Stimulated activated CD4-positive, alpha-beta T cell treated with anti-CD3 and anti-CD28 coated beads, Interleukin-4, amount 100 ng/mL, for 24 hours (primary cell): ENCODE measurements at regions not wholly inside any gene's neighbourhood (a gene's known extent, or its start where the extent isn't known, plus 50 kb on each side); places are given as distances from the start of the nearest gene placed in this dataset.
A peak's percentile ranks its signal among the peaks of the same experiment; 100 is the strongest.

Experiments
- DNase-seq: peaks from one replicate; pipeline ENCODE4 v3.0.0-alpha.2; 2020

DNA sequence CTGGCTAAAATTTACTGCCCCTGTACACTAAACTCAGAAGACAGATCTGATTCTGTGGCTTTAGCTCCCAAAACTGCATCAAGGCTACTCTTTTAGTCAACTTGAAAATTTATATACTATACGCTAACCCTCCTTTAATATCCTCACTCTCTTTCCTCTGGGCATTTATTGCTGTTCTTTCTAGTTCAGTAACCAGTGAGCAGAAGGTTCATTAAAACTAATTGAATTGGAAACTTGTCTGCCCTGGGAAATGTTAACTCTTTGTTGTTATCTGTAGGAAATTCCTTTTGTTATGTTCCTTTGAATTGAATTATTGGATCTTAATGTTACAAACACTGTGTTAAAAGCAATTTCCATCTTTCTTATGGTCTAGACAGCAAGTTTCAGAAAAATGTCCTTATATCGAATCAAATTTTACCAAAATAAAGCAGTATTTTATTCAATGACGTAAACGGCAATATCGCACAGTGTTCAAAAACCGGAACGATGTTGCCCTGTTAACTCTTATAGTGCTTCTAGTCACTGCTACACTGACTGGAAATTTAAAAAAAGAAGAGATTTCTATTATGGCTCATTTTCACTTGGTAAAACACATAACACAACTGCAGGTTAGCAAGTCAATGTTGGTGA is 168.3 kb downstream of the NR4A2 start:
- DNase-seq: no peak

- no peak for DNase-seq
Measured at GRCh38 chr2:156158808-156159207, 173.7 kb downstream of the NR4A2 start.

DNA sequence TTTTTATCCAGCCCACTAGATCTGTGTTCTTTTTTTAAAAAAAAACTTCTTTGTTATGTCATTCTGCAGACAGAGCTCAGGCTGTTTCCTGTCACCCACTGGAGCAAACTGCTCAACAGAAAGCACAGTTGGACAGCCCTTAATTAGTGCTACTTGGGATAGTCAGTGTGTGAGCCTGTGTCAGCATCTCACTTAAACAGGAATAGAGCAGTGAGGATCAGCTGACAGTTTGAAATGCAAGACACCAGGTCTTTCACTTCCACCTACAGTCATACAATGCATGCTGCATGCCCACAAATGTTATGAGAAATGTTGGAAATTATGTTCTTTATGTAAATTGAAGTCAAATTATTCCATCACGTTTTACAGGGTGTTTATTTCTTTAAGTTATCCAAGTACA is 174.9 kb downstream of the NR4A2 start:
- no peak for DNase-seq

GRCh38 chr2:156156580-156156979 is 175.9 kb downstream of the NR4A2 start:
- no peak for DNase-seq

- no peak for DNase-seq
Measured at GRCh38 chr2:156155319-156155718, 177.2 kb downstream of the NR4A2 start.

DNA sequence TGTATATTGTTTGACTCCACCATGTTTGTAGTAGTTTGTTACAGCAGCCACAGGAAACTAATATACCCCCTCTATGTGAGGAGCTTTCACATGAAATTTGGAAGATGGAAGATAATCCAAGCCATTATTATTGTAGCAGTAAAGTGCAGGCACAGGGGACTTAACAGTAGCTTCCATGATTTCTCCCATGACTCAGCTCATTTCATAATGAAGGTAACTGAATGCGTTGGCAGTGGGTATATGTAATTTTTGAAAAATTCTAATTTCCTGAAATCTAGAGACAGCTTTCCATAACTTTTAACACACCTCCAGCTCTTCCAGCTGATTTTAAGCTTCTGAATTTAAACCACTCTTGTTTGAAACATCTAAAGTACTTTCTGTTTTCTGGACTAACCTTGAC is 181.2 kb downstream of the NR4A2 start:
- no peak for DNase-seq

DNA sequence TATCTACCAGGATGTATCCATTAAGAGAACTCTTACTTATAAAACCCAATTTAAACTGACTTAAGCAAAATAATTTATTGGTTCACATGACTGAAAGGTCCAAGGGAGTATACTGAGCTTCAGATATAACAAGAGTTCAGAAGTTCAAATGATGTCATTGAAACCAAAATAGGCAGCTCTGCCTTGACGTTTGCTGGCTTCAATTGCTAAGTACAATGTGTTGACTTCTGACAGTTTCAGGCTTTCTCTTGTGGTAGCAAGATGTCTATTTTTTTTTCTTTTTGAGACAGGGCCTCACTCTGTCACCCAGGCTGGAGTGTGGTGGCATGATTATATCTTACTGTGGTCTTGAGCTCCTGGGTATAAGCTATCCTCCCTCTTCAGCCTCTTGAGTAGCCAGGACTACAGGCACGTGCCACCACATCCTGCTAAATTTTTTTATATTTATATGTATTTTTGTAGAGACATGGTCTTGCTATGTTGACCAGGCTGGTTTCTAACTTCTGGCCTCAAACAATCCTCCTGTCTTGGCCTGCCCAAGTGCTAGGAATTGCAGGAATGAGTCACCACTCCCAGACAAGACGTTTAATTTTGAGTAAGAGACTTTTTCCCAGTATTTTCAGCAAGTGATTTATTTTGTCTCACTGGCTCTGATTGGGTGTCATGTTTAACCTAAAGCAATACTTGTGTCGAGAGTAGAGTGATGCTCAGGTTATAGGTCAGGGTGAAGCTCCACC is 184.8 kb downstream of the NR4A2 start:
- no peak for DNase-seq

DNA sequence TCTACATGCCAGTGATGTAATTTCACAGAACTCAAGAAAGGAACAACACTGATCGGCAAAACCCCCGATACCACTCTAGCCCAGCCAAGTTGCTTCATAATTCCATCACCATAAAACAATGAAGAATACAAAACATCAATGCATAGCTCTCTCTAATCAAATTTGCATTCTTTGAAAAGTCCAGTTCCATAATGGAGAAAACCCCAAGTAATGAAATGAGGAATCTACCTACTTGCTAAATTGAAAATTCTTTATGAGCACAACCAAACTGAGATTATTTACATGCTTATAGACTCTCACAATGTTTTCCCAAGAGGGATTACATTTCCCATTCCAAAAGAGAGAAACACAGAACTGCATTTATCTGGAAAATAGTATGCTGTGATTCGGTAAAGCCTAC is 186.5 kb downstream of the NR4A2 start:
- DNase-seq: no peak

DNA sequence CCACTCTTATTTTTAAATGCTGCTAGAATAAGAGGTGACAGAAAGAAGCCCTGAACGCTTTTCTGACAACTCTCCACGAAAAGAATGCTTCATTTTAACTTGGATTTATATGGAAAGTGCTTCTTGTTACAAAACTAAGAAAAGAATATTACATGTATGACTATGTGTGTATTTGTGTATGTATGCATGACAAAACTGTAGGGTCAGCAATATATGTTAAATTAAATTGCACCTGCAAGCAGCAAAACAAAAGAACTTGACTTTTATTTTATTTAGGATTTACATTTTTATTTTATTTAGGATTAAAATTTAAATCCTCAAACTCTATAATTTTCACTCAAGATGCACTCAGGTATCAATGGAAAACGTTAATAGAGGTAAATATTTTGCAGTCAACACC is 187.1 kb downstream of the NR4A2 start:
- DNase-seq: no peak

- no peak for DNase-seq
Measured at GRCh38 chr2:156136566-156136965, 196.0 kb downstream of the NR4A2 start.

DNA sequence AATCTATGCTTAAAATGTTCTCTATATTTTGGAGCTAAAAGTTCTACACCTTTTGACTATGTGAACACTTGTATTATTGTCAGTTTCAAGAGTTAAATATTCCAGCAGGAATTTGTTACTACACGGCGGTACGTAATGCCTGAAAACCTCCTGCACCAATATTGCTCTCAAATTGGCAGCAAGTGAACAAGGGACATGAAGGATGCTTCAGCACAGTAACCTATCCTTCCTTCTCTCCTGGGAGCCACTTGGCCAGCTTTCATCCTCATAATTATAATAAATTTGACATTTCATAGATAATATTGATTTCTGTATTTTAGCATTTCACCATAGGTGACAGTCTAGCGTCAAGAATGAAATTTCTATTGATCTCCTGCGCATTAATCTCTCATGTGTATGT is 197.6 kb downstream of the NR4A2 start:
- no peak for DNase-seq

DNA sequence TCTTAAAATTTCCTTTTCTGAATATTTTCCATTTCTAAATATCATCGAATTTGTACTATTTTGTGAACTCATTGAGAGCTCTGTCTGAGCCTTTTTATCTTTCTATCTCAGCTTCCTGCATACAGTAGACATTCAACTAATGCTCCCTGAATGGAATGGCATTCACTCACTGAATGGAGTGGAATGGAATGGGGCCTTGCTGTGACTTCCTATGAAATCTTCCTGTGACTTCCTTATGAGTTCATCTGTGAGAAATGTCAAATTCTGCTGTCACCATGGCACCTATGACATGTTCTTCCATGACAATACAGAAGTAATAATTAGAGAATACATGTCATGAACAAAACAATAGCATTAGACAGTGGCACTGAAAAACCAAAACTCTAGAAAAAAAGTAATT is 199.6 kb downstream of the NR4A2 start:
- DNase-seq: no peak

- no peak for DNase-seq
Measured at GRCh38 chr2:156132130-156132529, 200.4 kb downstream of the NR4A2 start.

DNA sequence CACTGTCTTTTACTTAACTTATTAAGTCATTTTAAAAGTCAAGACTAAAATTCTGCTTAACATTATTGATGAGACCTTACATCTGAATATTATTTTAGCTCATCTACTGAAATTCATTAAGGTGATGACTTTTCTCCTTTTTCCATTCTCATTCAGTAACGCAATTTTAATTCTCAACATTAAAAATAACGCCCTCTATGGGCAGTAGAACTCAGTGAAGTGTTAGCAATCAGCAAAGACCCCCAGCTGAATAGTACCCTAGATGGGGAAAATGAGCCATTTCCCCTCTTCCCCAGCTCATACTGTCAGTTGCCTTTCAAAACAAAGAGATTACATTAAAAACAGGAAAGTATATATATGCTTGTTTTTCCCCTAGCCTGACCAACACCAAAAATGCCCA is 203.3 kb downstream of the NR4A2 start:
- no peak for DNase-seq

DNA sequence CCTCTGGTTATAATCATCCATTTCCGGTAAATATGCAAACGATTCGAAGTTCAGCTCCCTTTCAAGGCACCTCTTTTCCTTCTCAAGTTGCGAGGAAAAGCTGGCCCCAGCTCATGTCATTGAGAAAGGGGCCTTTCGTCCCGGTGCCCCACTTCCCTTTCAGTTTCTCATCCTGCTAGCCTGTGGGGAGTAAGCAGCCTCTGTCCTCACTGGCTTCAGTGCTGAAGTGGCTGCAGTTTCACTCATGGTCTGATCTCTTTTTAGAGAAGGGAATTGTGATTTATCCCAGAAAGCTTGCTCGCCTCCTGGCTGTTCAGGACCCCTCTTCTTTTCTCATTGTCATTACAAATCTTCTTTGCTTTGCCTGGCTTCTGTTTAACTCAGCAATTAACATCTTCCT is 207.5 kb downstream of the NR4A2 start:
- no peak for DNase-seq

GRCh38 chr2:156124458-156124857 is 208.1 kb downstream of the NR4A2 start:
- DNase-seq: no peak

DNA sequence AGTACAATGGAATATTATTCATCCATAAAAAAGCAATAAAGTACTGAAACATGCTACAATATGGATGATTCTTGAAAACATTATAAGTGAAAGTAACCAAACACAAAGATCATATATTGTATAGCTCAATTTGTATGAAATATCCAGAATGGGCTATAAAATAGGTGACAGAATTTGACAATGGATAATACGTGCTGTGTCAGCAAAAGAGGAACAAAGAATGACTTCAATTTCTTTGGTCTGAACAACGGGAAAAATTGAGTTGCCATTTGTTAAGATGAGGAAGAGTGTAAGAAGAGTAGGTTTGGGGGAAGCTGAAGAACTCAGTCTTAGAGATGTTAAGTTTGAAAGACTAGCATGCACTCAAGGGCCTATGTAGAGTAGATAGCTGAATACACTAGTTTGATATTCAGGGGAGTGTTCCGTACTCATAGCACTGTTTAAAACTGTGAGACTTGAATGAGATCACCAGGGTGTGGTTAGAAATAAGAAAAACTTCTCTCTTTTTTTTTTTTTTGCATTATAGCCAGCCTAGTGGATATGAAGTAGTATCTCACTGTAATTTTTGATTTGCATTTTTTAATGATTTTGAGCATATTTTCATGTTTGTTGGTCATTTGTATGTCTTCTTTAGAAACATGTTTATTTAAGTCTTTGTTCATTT is 213.6 kb downstream of the NR4A2 start:
- no peak for DNase-seq

GRCh38 chr2:156116113-156116512 is 216.4 kb downstream of the NR4A2 start:
- DNase-seq: no peak

- no peak for DNase-seq
Measured at GRCh38 chr2:156115338-156115737, 217.2 kb downstream of the NR4A2 start.

DNA sequence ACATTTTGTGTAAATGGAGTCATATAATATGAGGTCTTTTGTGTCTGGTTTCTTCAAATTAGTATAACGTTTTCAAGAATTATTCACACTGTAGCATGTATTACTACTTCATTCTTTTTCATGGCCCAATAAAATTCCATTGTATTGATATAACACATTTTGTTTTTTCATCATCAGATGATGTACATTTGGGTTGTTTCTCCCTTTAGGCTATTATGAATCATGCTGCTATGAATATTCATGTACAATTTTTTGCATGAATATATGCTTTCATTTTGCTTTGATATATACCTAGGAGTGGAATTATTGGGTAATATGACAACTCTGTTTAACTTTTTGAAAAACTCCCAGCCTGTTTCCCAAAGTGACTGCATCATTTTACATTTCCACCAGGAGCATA is 220.2 kb downstream of the NR4A2 start:
- DNase-seq: no peak

- DNase-seq: peak; percentile 13
Measured at GRCh38 chr2:156110890-156111289, 221.6 kb downstream of the NR4A2 start.

DNA sequence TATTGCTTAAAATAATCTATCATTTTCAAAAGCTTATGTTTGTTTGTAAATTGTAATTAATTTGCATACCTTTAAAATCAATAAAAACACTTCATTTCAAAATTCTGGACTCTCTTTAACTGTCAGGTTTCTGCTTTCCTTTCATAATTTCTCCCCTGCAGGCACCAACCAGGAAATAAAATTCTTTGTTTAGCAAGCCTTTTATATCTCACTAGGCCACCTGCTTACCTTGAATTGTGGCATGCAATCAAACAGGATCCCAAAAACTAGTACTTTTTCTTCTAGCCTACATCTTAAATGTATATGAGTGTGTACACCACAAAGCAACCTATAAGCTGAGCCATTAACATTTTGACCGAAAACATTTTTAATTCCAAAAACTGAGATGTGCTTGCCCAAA is 233.1 kb downstream of the NR4A2 start:
- DNase-seq: no peak

DNA sequence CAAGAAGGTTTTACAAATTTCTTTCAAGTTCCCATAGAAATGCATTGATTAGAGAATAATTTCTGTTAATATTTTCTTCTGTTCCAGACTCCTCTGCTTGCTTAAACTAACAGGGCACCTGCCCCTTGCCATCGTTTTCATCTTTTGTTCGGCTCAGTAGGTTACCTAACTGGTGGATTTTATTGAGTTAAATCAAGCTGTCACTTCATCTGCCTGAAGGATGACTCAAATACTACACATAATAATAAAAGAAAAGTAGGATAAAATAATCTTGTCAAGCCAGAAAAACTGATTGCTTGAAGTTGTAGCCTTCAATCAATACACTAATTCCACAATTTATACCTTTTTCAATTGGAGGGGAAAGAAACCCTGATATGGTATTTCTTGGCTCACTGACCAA is 234.0 kb downstream of the NR4A2 start:
- no peak for DNase-seq

GRCh38 chr2:156088587-156088986 is 243.9 kb downstream of the NR4A2 start:
- DNase-seq: no peak
